ENCODE measurements at regions not wholly inside any gene's neighbourhood (a gene's known extent, or its start where the extent isn't known, plus 50 kb on each side); places are given as distances from the start of the nearest gene placed in this dataset.

GRCh38 chr13:46489586-46490023 is 63.4 kb upstream of the LRCH1 start:
- Histone ChIP-seq H3K27me3 (ENCODE audit: control insufficient read depth in 4 of 4, insufficient read depth in 4 of 4, low read length in 3 of 4) (no peaks in the 10 kb centered on the region), H3K4me1 (ENCODE audit: control insufficient read depth in 4 of 4, insufficient read depth in 4 of 4, low read length in 3 of 4) (no peaks in the 10 kb centered on the region), H3K4me3 (ENCODE audit: low read depth in 1 of 3, low read length in 3 of 3) (no peak overlapping the region), H3K9ac (ENCODE audit: low read depth in 1 of 2, low read length in 2 of 2) (no peak overlapping the region), H3K36me3 (ENCODE audit: control insufficient read depth in 4 of 4, insufficient read depth in 3 of 4, low read depth in 1 of 4, low read length in 3 of 4) (no peaks in the 10 kb centered on the region), H3K9me3 (ENCODE audit: control insufficient read depth in 4 of 4, low read length in 3 of 4) (peaks cover 0 to 2% (median under 1%) of the 10 kb centered on the region in 4 donors), H3K27ac (ENCODE audit: low read depth in 1 of 2, low read length in 2 of 2) (no peak overlapping the region)
- 81% methylated on average over 5 of the region's 5 CpGs for WGBS
- DNase-seq (ENCODE audit: low spot score): no peak
- no peak for TF ChIP-seq MAX (IDR thresholded peaks at IDR 0.05)
- no peak for TF ChIP-seq NR2F2 (IDR thresholded peaks at IDR 0.05)
- no peak for TF ChIP-seq HNF4A (conservative IDR thresholded peaks at IDR 0.05)
- no peak for TF ChIP-seq ATF3 (IDR thresholded peaks at IDR 0.05)
- no peak for TF ChIP-seq TAF1 (conservative IDR thresholded peaks at IDR 0.05)
- TF ChIP-seq RXRA (IDR thresholded peaks at IDR 0.05): no peak
- TF ChIP-seq FOXA1 (IDR thresholded peaks at IDR 0.05): no peak
- no peak for TF ChIP-seq GABPA (IDR thresholded peaks at IDR 0.05 in 1 of 2, conservative IDR thresholded peaks at IDR 0.05 in 1 of 2)
- TF ChIP-seq JUND (IDR thresholded peaks at IDR 0.05): no peak
- TF ChIP-seq SP1 (IDR thresholded peaks at IDR 0.05): no peak
- TF ChIP-seq ZBTB33 (IDR thresholded peaks at IDR 0.05): no peak
- no peak for TF ChIP-seq HNF4G (IDR thresholded peaks at IDR 0.05)

- Histone ChIP-seq H3K9ac (ENCODE audit: low read depth in 1 of 2, low read length in 2 of 2) (no peak overlapping the region), H3K9me3 (ENCODE audit: control insufficient read depth in 4 of 4, low read length in 3 of 4) (peaks cover 0 to 6% (median 3%) of the 10 kb centered on the region in 4 donors), H3K27me3 (ENCODE audit: control insufficient read depth in 4 of 4, insufficient read depth in 4 of 4, low read length in 3 of 4) (no peaks in the 10 kb centered on the region), H3K4me3 (ENCODE audit: low read depth in 1 of 3, low read length in 3 of 3) (no peak overlapping the region), H3K27ac (ENCODE audit: low read depth in 1 of 2, low read length in 2 of 2) (no peak overlapping the region), H3K36me3 (ENCODE audit: control insufficient read depth in 4 of 4, insufficient read depth in 3 of 4, low read depth in 1 of 4, low read length in 3 of 4) (no peaks in the 10 kb centered on the region), H3K4me1 (ENCODE audit: control insufficient read depth in 4 of 4, insufficient read depth in 4 of 4, low read length in 3 of 4) (no peaks in the 10 kb centered on the region)
- WGBS: 89% methylated on average over 1 of the region's 1 CpG
- TF ChIP-seq GABPA (IDR thresholded peaks at IDR 0.05 in 1 of 2, conservative IDR thresholded peaks at IDR 0.05 in 1 of 2) (no peak), HNF4G (IDR thresholded peaks at IDR 0.05) (no peak), CTCF (IDR thresholded peaks at IDR 0.05; ENCODE audit: low read depth, low read length, missing input control) (no peak), MAX (IDR thresholded peaks at IDR 0.05) (no peak), ZBTB33 (IDR thresholded peaks at IDR 0.05) (no peak), RXRA (IDR thresholded peaks at IDR 0.05) (no peak), EGR1 (IDR thresholded peaks at IDR 0.05; ENCODE audit: low read depth in 2 of 2) (no peak), YY1 (IDR thresholded peaks at IDR 0.05) (no peak), NR2F2 (IDR thresholded peaks at IDR 0.05) (no peak), RAD21 (IDR thresholded peaks at IDR 0.05) (no peak), FOXA2 (IDR thresholded peaks at IDR 0.05) (no peak), REST (IDR thresholded peaks at IDR 0.05) (no peak), FOXA1 (IDR thresholded peaks at IDR 0.05) (no peak), TAF1 (conservative IDR thresholded peaks at IDR 0.05) (no peak)
- no peak for DNase-seq (ENCODE audit: low spot score)
Observed at GRCh38 chr13:46487748-46488147, 65.2 kb upstream of the LRCH1 start.
